ENCODE measurements at regions not wholly inside any gene's neighbourhood (a gene's known extent, or its start where the extent isn't known, plus 50 kb on each side); places are given as distances from the start of the nearest gene placed in this dataset.

GRCh38 chr4:121599049-121599448, 97.7 kb downstream of the ANXA5 start (continued):
- no peak for TF ChIP-seq ZNF462 (CRISPR knock-in tag; IDR thresholded peaks at IDR 0.05)

GRCh38 chr4:121597346-121597934, 99.3 kb downstream of the ANXA5 start:
- Histone ChIP-seq H3F3A (replicated peaks; ENCODE audit: low read depth) (no peaks in the 10 kb centered on the region), H2AFZ (peak overlapping the region; percentile 33; the same call in 1 of the 2 replicates), H3K4me2 (no peak overlapping the region), H3K4me3 (no peak overlapping the region), H3K9me2 (ENCODE audit: insufficient read depth) (0 out of 2 replicates have a peak, but pooled peaks cover 3% of the 10 kb centered on the region), H3K36me3 (ENCODE audit: insufficient read depth) (no peaks in the 10 kb centered on the region), H3K27me3 (ENCODE audit: insufficient read depth) (no peaks in the 10 kb centered on the region), H3K79me2 (replicated peaks; ENCODE audit: insufficient read depth) (no peaks in the 10 kb centered on the region), H3K27ac (ENCODE audit: low read depth) (no peak overlapping the region), H3K4me1 (ENCODE audit: insufficient read depth) (no peaks in the 10 kb centered on the region), H4K20me1 (replicated peaks; ENCODE audit: insufficient read depth) (no peaks in the 10 kb centered on the region)
- no peaks in the 10 kb centered on the region for H3K9me3 Mint-ChIP-seq
- no peaks in the 10 kb centered on the region for H3K36me3 Mint-ChIP-seq (ENCODE audit: low read depth)
- DNase-seq (ENCODE audit: low spot score) (no peak), ATAC-seq (no peak)
- H3K27ac Mint-ChIP-seq, result peak overlapping the region; percentile 55; the same call in 1 of the 2 replicates
- no peaks in the 10 kb centered on the region for H3K27me3 Mint-ChIP-seq (ENCODE audit: insufficient read depth, low read depth, poor library complexity)
- no peak for TF ChIP-seq ZNF462 (CRISPR knock-in tag; IDR thresholded peaks at IDR 0.05)
- TF ChIP-seq NANOG (IDR thresholded peaks at IDR 0.05; ENCODE audit: borderline replicate concordance), result no peak
- no peak for TF ChIP-seq EZH2phosphoT487 (IDR thresholded peaks at IDR 0.05; ENCODE audit: unreplicated experiment)
- no peak for TF ChIP-seq EZH2 (IDR thresholded peaks at IDR 0.05; ENCODE audit: low read depth, unreplicated experiment)
- H3K4me1 Mint-ChIP-seq, result 0 out of 3 replicates have a peak, but pooled peaks cover 2% of the 10 kb centered on the region
- H3K4me3 Mint-ChIP-seq, result no peak overlapping the region

All from GM23338 (cell line).